HuH-7 (cell line): ENCODE measurements at regions not wholly inside any gene's neighbourhood (a gene's known extent, or its start where the extent isn't known, plus 50 kb on each side); places are given as distances from the start of the nearest gene placed in this dataset.

Source experiments
- DNase-seq: peaks from one replicate; pipeline ENCODE4 v3.0.0; 2011; ENCODE audit warnings: low spot score

DNA sequence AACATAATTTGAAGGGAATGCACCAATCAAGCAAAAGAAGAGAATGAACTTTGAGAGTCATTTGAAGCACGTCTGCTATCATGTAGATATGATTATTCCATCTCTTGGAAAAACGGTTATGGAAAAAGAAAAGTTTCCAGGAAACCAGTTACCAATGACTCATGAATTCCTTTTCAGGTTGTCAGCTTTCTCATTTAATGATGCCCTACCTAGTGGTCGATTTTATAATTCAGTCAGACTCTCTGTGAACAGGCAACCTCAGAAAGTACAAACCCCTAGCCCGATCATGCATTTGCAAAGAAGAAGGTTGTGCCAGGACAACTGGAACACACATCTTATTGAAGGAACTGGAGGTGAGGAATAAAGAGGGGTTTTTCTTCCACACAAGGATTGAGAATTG, 355.1 kb upstream of the GRIA1 start:
- no peak for DNase-seq

DNA sequence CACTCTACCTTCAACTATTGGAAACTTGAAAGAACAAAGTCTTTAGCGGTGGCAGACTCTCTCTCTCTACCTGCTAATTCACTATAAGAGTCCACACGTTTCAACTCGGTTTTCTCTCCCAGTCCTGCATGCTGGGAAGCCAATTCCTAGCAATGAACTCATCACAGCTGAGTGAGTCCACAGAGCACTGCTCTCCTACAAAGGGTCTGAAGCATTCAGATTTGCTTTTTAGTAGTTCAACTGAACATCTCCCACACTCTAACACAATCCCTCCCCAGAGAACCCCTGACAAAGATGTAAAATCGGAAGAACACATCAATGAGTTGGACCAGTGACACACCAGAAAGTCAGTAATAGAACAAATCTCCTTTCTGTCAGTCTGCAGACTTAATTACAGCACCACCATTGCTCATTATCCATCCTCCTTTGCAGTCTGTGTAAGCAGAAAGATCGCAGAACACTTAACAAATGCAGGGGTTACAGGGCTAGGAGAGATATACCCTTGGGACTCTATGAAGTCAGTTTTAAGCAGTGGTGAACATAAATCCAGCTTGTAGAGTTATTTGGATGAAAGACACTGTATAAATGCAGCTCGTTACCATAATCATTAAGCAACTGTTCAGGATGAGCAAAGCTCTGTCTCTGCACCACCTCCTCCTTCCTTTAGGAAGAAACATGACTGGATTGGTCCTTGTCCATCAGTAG, 353.4 kb upstream of the GRIA1 start:
- DNase-seq = no peak

DNA sequence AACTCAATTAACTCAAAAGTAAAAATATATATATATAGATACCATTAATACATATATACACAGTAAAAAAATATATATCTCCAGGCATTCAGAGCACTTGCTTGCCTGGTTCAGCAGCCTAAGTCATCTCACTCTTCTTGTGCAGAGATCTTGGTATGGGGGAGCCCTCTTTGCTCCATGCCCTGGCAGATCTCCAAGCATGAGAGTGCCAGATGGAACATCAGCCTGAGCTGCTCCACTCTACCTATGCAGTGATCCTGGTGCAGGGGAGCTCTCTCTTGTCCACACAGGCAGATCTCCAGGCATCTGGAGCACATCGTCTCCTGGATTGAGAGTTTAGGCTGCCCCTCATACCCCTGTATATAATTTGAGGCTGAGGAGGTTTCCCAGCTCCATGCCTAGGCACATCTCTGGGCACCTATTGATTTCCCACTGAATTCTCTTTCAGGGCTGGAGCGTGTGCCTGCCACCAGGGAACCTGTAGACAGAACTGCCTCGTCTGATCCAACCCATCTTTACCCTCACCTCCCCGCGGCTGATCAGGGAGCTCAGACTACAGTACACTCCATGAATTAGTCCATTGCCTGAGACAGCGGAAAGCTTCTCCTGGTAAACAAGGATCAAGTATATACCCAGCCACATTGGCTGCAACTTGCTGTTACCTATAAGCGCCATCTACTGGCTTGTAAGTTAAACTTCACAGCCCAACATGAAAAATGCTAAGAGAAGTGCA, 342.4 kb upstream of the GRIA1 start:
- DNase-seq = no peak

DNA sequence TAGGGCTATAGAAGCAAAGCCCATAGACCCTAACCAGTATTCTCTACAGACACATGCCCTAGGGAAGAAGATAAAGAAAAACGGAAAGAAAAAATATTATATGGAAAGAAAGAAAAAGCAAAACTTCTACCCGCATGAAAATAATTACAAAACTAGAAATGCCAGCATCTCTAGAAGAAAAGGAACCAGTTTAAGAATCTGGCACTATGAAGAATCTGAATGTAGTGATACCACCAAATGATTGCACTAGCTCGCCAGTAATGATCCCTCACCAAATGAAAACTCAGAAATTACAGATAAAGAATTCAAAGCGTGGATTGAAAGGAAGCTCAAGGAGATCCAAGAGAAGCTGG, 341.9 kb upstream of the GRIA1 start:
- no peak for DNase-seq

DNA sequence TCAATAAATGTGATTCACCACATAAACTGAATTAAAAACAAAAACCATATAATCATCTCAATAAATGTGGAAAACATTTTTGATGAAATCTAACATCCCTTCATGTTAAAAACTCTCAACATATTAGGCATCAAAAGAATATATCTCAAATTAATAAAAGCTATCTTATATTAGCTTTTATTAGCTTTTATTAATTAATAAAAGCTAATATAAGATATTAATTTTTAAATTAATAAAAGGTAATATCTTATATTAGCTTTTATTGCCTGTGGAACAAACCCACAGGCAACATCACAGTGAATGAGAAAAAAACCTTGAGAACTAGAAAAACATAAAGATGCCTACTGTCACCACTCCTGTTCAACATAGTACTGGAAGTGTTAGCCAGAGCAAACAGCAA, 338.9 kb upstream of the GRIA1 start:
- no peak for DNase-seq

DNA sequence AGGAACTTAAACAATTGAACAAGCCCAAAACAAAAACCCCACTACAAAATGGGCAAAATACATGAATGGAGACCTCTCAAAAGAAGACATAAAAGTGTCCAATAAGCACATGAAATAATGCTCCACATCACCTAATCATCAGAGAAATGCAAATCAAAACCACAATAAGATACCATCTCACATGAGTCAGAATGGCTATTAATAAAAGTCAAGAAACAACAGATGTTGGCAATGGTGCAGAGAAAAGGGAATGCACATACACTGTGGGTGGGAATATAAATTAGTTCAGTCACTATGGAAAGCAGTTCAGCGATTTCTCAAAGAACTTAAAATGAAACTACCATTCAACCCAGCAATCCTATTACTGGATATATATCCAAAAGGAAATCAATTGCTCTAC, 337.4 kb upstream of the GRIA1 start:
- DNase-seq = no peak

DNA sequence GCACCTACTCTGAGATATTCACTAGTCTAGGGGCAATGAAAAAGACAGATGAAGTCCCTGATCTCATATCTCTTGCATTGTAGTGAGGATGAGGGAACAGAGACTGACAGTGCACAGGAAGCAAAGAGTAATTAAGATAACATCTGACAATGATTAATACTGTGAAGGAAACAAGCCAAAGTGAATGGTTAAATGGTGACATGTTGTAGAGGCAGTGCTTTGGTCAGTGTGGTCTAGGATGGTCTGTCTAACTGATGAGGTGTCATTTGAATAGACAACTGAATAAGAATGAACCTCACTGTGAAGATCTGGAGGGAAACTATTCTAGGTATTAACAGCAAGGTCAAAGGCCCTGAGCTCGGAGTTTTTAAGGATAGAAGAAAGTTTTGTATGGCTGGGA, 333.3 kb upstream of the GRIA1 start:
- DNase-seq = no peak

DNA sequence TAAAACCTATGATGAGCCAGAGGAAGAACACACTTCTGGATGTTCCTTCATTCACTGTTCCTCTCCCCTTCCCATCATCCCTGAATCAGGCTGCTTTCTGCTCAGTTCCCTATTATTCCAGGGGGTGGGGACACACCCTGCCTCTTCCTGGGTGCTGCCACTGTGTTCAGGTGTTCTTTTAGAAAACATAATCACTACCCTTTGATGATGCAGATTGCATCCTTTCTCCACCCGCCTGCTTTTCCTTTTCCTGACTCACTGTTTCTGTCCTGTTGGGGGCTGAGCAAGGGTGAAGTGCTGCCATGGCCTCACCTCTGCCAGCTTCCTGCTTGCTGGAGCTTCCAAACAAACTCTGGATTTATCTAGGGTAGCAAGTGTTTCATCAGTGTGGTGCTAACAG, 331.9 kb upstream of the GRIA1 start:
- DNase-seq = no peak

DNA sequence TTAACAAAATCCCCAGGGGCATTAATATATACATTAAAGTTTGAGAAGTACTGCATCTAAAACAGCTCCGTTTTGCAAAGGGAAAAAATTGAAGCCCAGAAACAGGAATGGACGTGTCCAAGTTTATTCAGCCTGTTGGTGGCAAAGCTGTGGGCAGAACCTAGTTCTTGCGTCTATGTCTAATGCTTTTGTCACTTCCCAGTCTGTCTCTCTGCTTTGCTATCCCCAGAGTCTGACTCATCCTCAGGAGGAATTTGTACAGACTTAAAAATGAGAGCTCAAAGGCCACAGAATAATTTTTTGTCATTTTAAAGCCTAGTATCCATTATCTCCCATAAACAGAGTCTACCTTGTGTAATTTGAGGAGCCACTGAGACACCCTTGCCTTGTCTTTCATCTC, 330.9 kb upstream of the GRIA1 start:
- no peak for DNase-seq

DNA sequence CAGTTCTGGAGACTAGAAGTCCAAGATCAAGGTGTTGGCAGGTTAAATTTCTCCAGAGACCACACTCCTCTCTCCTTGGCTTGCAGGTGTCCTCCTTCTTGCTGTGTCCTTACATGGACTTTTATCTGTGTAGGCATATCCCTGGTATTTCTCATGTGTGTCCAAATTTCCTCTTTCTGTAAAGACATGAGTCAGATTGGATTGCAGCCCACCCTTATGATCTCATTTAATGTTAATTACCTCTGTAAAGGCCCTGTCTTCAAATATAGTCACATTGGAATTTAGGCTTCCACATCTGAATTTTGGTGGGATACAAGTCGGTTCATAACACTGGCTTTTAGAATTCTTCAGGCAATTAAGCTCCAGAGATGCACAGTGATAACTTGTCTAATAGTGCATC, 322.2 kb upstream of the GRIA1 start:
- no peak for DNase-seq

DNA sequence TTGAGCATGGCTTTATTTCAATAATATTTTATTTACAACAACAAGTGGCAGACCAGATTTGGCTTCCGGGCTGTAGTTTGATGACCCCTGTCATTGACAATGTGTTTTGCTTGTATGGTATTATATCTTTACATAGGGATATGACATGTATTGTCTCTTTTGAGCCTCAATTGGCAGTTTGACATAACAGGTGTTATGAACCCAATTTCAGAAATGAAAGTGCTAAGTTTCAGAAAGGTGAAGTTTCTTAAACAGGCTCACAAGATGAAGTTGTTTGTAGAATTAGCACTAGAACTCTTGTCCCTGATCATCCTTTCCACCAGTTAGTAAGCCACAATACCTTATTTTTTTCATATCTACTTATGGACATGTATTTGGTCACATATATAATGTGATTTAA, 303.0 kb upstream of the GRIA1 start:
- no peak for DNase-seq

DNA sequence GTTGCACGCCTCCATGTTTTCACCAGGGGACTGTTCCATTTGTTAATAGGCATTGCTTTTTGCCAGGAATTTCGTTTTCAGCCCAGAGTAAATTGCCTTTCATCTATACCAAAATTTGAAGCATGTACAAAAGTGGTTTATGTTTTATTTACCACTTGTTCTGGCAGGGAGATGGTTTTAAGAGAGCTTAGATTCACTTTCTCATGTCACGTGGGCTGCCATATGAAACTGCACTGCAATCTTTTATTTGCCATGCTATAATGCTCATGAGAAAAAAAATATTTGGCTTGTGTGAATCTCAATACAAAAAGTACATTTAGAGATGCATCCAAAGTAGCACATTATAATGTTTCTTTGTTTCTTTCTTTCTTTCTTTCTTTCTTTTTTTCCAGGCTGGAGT, 284.1 kb upstream of the GRIA1 start:
- DNase-seq = no peak

DNA sequence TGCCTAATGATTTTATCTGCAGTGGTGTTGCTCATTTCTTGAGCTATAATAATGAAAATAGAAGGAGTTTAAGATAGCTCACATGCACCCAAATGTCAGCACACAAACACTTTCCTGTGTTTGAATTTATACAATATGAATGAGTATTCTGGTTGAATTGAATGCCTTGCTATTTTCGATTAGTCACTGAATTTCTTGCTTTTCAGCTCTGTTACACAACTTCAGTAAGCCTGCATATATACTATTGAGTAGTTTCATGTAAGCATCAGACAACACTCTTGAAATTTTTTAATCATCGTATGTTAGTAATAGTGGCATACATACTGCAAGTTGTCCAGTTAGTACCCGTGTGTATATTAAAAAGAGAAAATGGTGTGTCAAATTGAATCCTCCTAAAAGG, 281.5 kb upstream of the GRIA1 start:
- no peak for DNase-seq

DNA sequence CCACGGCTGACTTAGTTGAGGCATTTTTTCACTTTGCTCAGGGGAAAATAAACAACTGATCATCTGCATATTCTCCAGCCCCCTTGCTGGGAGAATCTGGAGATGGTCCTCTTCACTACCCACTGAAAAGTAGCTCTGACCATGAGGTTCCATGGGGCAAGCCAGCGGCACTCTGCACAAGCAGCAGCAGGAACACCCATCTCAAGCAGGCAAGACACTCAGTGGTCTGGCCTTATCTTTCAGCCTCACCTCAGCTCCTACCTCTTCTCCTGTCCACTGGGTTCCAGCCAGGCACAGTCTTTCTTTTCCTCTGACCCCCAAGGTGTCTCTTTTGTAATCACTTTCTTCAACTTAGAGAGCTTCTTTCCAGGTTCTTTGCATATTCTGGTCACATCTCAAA, 280.8 kb upstream of the GRIA1 start:
- DNase-seq = no peak

DNA sequence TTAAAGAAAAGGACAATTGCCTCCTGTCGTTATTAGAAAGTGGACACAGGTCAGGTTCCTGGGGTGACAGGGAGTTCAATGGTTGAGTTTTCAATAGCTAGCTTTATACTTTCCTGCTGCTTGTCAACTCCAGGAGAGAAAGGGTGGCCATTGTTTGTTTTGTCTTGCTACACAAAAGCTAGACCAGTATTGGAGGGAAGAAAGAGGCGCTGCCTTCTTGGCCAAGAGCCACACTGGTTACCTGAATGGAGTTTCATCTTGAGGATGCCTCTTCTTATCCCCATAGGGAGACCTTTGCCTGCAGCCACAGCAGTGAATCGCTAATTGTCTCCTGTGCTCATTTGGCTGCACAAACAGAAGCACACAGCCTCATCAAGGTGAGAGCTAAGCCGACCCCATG, 279.4 kb upstream of the GRIA1 start:
- no peak for DNase-seq

DNA sequence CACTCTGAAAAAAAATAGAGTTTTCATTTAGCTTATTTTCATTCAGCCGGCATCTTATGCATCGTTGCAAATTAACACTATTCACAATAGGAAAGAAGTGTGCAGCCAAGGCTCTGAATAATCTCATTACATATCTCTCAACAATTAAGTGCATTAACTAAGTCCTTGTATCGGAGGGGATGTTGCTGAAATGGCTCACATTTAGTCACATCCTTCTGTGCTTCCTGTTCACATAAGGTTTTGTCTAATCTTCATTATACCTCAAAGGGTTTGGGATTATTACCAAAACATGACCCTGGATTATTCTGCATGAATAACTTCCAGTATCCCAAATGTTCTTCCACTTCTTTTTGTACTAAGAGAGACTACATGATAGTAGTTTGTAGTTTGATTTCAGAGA, 278.0 kb upstream of the GRIA1 start:
- no peak for DNase-seq

DNA sequence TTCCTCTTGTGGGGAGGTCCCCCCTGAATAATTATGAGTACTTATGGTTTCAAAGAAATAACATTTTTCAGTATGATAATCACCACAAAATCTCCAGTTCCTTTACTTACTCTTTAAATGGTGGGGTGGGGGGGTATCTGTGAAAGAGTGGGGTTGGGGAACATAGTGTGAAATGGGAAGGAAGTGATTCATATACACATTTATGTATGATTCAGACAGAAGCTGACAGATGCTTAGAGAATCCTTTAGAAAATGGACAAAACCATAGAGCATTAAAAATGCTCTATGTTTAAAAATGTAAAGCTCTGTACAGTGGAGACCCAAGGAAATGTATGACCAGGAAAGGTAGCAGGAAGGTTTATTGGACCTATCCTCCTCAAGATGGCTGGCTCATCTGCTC, 267.5 kb upstream of the GRIA1 start:
- no peak for DNase-seq

DNA sequence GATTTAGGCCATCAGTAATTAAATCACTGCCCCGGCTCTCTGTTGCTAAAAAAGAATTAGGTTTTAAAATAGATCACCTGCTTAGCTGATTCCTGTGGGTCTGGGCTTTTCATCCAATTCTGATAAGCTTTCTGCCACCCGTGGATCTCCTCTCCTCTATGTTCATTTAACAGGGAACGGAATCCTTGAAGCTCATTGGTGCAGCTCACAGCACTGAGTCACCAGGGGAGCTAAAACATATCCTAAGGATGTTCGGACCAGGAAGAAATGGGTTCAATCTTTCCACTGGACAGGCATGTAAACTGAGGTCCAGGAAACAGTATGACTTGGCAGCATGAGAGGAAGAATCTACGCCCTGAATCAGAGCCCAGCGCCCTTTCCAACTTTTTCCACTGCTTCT, 267.1 kb upstream of the GRIA1 start:
- no peak for DNase-seq

DNA sequence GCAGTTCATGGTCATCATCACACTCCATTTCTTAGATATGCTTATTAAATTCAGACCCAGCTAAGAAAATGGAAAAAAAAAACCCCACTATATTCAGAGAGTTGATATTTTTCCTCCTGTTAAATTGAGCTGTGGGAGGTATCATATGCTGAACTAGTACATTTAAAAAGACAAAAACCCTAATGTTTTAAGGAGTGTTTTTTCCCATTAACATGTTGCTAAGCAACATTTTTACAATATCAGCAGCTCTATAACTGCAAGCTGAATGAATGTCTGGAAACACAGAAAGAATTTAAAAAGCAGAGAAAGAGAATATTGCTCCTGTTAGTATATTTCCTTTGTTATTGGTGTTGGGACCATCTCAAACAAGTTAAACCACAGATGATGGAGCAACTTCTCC, 265.8 kb upstream of the GRIA1 start:
- DNase-seq = no peak

DNA sequence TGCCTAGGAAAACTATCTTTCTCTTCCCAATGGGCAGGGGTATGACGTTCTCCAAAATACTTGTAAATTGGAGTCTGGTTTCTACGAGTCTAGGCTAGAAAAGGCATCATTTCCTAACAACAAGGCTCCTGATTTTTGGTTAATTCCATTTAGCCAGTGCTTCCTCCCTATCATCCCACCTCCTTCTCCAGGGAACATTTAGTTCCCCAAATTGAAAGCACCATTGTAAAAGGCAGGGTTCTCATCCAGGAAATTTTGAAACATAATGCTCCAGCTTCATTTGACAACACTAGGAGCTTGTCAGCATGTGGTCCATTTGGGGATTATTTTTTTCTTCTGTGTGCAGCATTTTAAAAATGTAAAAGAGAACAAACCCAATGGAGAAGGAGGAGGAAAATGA, 256.5 kb upstream of the GRIA1 start:
- no peak for DNase-seq

DNA sequence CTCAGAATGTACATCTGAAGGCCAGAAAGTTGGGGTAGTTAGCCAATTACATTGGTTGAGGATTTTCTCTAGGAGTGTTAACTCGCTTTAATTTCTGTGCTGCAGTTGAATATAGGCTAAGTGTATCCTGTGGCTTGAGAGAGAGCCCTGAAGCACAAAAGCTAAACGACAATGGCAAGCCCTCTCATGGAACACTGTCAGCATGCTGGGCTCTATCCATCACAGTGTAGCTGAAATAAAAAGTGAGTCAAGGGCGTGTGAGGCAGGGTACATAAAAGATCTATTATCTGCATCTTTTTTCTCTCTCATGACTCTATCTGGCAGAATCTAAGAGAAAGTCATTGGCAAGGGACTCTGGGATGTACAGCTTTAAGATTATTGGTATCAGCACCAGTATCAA, 254.2 kb upstream of the GRIA1 start:
- DNase-seq = no peak

DNA sequence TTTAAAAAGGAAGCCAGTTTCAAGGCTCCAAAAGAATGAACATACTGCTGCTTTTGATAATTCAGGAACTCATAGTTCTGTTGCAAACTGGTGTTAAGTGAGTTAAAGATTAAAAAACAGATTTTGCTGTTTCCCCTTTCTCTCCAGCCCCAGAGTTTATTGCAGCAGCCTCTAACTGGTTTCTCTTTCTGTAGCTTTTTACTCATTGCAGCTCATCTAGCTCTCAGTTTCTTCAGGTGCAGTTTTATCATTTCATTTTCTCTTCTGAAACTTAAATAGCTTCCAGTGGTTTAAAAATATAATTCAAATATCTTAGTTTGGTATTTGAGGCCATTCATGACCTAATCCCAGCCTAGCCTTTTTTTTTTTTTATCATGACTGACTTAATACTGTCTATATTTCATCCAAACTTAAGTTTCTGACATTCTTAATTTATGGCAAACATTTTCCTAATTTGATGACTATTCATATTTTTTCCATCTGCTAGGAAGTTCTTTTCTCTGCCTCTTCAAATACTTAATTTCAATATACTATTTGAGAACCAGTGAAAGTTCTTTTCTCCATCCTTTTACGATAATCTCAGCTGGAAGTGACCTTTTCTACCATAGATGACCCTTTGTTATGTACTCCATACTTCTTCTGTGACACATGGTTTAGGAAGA, 252.7 kb upstream of the GRIA1 start:
- no peak for DNase-seq

DNA sequence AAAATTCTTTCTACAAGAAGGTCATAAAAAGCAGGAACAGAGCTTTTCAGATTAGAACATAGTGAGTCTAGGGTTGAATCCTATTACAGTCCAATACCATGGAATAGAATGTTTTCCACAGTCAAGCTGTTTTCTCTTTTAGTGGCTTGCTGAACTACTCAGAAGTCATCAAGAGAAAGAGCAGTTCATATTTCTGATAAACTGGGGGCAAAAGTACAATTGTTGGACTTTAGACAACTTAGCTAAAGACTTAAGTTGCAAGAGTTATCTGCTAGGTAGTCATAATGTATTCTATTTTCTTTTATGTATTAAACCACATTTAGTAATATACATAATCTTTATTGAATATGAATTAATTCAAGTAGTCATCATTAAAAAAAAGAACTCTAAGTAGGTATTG, 233.1 kb upstream of the GRIA1 start:
- no peak for DNase-seq

DNA sequence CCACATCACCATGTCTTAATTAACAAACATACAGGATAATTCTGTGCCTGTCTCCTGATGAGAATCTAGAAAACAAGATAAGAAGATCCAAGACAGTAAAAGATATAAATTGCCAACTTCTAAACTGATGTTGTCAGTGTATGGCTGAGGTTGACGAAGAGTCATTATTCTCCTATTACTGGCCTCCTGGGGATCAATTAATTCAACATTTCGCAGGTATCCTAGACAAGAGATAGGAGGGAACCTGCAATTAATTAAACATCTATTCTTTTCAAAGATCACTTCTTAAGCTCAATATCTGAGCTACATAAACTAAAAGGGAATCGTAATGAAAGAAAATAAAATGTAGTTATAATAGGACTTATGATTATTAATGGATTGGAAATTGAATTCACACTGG, 232.0 kb upstream of the GRIA1 start:
- DNase-seq = no peak
